ENCODE measurements at regions not wholly inside any gene's neighbourhood (a gene's known extent, or its start where the extent isn't known, plus 50 kb on each side); places are given as distances from the start of the nearest gene placed in this dataset.

GRCh38 chr18:24976502-24976901 is 375.5 kb downstream of the ZNF521 start:
- Histone ChIP-seq H3K23ac (ENCODE audit: insufficient read length) (no peak overlapping the region), H3K14ac (ENCODE audit: insufficient read length) (no peak overlapping the region), H3K4me2 (ENCODE audit: insufficient read depth in 1 of 2, low read depth in 2 of 2, low read length in 2 of 2) (no peak overlapping the region), H3K4me1 (replicated peaks in 1 of 4; ENCODE audit: control insufficient read depth in 3 of 4, insufficient read depth in 4 of 4, low read length in 3 of 4) (peaks cover 0 to 7% (median 4%) of the 10 kb centered on the region in 4 experiments; a peak in 5 of 7 replicates), H3K79me1 (ENCODE audit: low read depth, low read length) (no peaks in the 10 kb centered on the region; the same call in 1 of the 2 replicates), H2BK5ac (ENCODE audit: low read depth, low read length) (no peak overlapping the region), H2AK5ac (ENCODE audit: low read depth, low read length) (no peak overlapping the region), H3K79me2 (ENCODE audit: control insufficient read depth in 1 of 2, insufficient read depth in 2 of 2, low read length in 2 of 2) (no peaks in the 10 kb centered on the region), H3K36me3 (ENCODE audit: control insufficient read depth in 2 of 4, insufficient read depth in 4 of 4, low read length in 3 of 4) (no peaks in the 10 kb centered on the region), H3K27ac (ENCODE audit: low read depth, low read length) (no peak overlapping the region), H2BK120ac (replicated peaks; ENCODE audit: low read depth, low read length) (no peak overlapping the region), H2AFZ (ENCODE audit: low read length) (no peak overlapping the region), H3K23me2 (ENCODE audit: low read depth, low read length) (no peaks in the 10 kb centered on the region), H3K56ac (replicated peaks; ENCODE audit: insufficient read length, low read depth, low read length) (no peak overlapping the region), H3K9me3 (ENCODE audit: insufficient read depth in 2 of 2, low read depth in 1 of 2, low read length in 1 of 2) (no peaks in the 10 kb centered on the region), H4K8ac (ENCODE audit: extremely low read depth, insufficient read depth, low read length) (no peak overlapping the region), H2BK15ac (ENCODE audit: low read length) (no peak overlapping the region), H3K4ac (replicated peaks; ENCODE audit: insufficient read length, low read depth, low read length) (no peak overlapping the region), H3K4me3 (ENCODE audit: extremely low read depth in 1 of 4, insufficient read depth in 2 of 4, low read depth in 3 of 4, low read length in 4 of 4) (no peak overlapping the region), H3K18ac (ENCODE audit: extremely low read depth, low read length) (no peak overlapping the region), H2BK12ac (ENCODE audit: low read depth, low read length) (no peak overlapping the region), H4K20me1 (replicated peaks in 1 of 2; ENCODE audit: control insufficient read depth in 1 of 2, insufficient read depth in 2 of 2, low read length in 2 of 2) (no peaks in the 10 kb centered on the region), H4K91ac (replicated peaks; ENCODE audit: insufficient read length, low read length) (no peak overlapping the region), H3K27me3 (replicated peaks in 1 of 4; ENCODE audit: control insufficient read depth in 3 of 4, extremely low read depth in 1 of 4, insufficient read depth in 3 of 4, low read length in 3 of 4) (no peaks in the 10 kb centered on the region; a peak in 2 of 7 replicates), H4K5ac (ENCODE audit: insufficient read length, low read depth, low read length) (no peak overlapping the region), H3K9ac (replicated peaks in 1 of 4; ENCODE audit: extremely low read depth in 1 of 4, low read depth in 3 of 4, low read length in 3 of 4) (no peak overlapping the region), H2BK20ac (ENCODE audit: low read length) (no peak overlapping the region)
- DNase-seq (ENCODE audit: low read depth in 1 of 2, low spot score in 2 of 2) = no peak
- ChIA-PET POLR2A (ENCODE audit: partially characterized antibody) (no interaction called here), CTCF (ENCODE audit: partially characterized antibody) (interaction anchor here (0.6 to 2.4 kb wide), 4 partner anchors 20 to 68 kb away, joined by 3 to 4 read pairs (median 4); no protein-coding TSS in a partner anchor)
- 84% methylated on average over 4 of the region's 4 CpGs; no CpG with 5 or more reads in 1 of the 2 experiments for WGBS, 2 experiments (ENCODE audit: extremely low coverage in 1 of 2, insufficient coverage in 1 of 2, insufficient read length in 1 of 2, insufficient replicate concordance in 2 of 2, low coverage in 1 of 2, low lambda C conversion rate in 2 of 2, missing lambda C conversion rate in 1 of 2)
- no peak for TF ChIP-seq EP300 (IDR thresholded peaks at IDR 0.05; ENCODE audit: borderline replicate concordance in 1 of 2, low read depth in 2 of 2, low read length in 2 of 2)
- TF ChIP-seq CTBP2 (IDR thresholded peaks at IDR 0.05; ENCODE audit: borderline replicate concordance, insufficient read depth, insufficient read length, low read length) = no peak
- TF ChIP-seq RNF2 (IDR thresholded peaks at IDR 0.05; ENCODE audit: borderline replicate concordance, low read depth, low read length, missing control alignments, poor library complexity, severe bottlenecking) = no peak
- TF ChIP-seq CEBPB (IDR thresholded peaks at IDR 0.05; ENCODE audit: low read depth, low read length) = peak; percentile 78
- no peak for TF ChIP-seq HDAC6 (IDR thresholded peaks at IDR 0.05; ENCODE audit: low read depth, low read length)
- no peak for FAIRE-seq
